Daoy (cell line): ENCODE measurements at regions not wholly inside any gene's neighbourhood (a gene's known extent, or its start where the extent isn't known, plus 50 kb on each side); places are given as distances from the start of the nearest gene placed in this dataset.

Experiments used
- DNase-seq: peaks from one replicate; pipeline ENCODE4 v3.0.0-alpha.2; 2015; ENCODE audit warnings: low read depth

GRCh38 chr11:92317721-92318120 is 93.1 kb downstream of the FAT3 start:
- no peak for DNase-seq

GRCh38 chr11:92322225-92322624 is 97.6 kb downstream of the FAT3 start:
- DNase-seq: peak; percentile 46

- no peak for DNase-seq
Measured at GRCh38 chr11:92324890-92325289, 100.3 kb downstream of the FAT3 start.

GRCh38 chr11:92325416-92325815 is 100.8 kb downstream of the FAT3 start:
- no peak for DNase-seq

- DNase-seq: no peak
Measured at GRCh38 chr11:92329137-92329536, 104.5 kb downstream of the FAT3 start.

GRCh38 chr11:92329646-92330045 is 105.0 kb downstream of the FAT3 start:
- no peak for DNase-seq

- no peak for DNase-seq
Measured at GRCh38 chr11:92330114-92330513, 105.5 kb downstream of the FAT3 start.

- no peak for DNase-seq
Measured at GRCh38 chr11:92332986-92333385, 108.4 kb downstream of the FAT3 start.

GRCh38 chr11:92340839-92341238 is 116.2 kb downstream of the FAT3 start:
- DNase-seq: peak; percentile 51

- no peak for DNase-seq
Measured at GRCh38 chr11:92342034-92342720, 117.6 kb downstream of the FAT3 start.

- no peak for DNase-seq
Measured at GRCh38 chr11:92342886-92343285, 118.3 kb downstream of the FAT3 start.

- no peak for DNase-seq
Measured at GRCh38 chr11:92346220-92346619, 121.6 kb downstream of the FAT3 start.

GRCh38 chr11:92347454-92347853 is 122.8 kb downstream of the FAT3 start:
- DNase-seq: no peak

GRCh38 chr11:92349486-92350156 is 125.0 kb downstream of the FAT3 start:
- DNase-seq: no peak

- no peak for DNase-seq
Measured at GRCh38 chr11:92357344-92357743, 132.7 kb downstream of the FAT3 start.

GRCh38 chr11:92357841-92358240 is 133.2 kb downstream of the FAT3 start:
- DNase-seq: no peak

GRCh38 chr11:92361551-92361950 is 136.9 kb downstream of the FAT3 start:
- no peak for DNase-seq

GRCh38 chr11:92362989-92363388 is 138.4 kb downstream of the FAT3 start:
- no peak for DNase-seq

GRCh38 chr11:92364177-92364576 is 139.6 kb downstream of the FAT3 start:
- DNase-seq: no peak

- peak; percentile 86 for DNase-seq
Measured at GRCh38 chr11:92376146-92376599, 151.6 kb downstream of the FAT3 start.

- no peak for DNase-seq
Measured at GRCh38 chr11:92376680-92377079, 152.1 kb downstream of the FAT3 start.

GRCh38 chr11:92380882-92381281 is 156.3 kb downstream of the FAT3 start:
- DNase-seq: peak; percentile 75

GRCh38 chr11:92382311-92382710 is 157.7 kb downstream of the FAT3 start:
- no peak for DNase-seq

GRCh38 chr11:92383430-92383829 is 158.8 kb downstream of the FAT3 start:
- DNase-seq: peak; percentile 83
